NB4 (cell line): ENCODE measurements at regions not wholly inside any gene's neighbourhood (a gene's known extent, or its start where the extent isn't known, plus 50 kb on each side); places are given as distances from the start of the nearest gene placed in this dataset.

Source experiments
- POLR2A ChIP-seq: IDR thresholded peaks from 2 replicates; pipeline ENCODE4 v1.6.1; 2011; ENCODE audit warnings: mild to moderate bottlenecking; ENCODE audit not compliant: insufficient read length; ENCODE audit errors: extremely low read depth
- TF ChIP-seq, protein P1 (sequence below): IDR thresholded peaks from one replicate; pipeline ENCODE4 v1.5.1; 2012; ENCODE audit warnings: low read depth, low read length

DNA sequence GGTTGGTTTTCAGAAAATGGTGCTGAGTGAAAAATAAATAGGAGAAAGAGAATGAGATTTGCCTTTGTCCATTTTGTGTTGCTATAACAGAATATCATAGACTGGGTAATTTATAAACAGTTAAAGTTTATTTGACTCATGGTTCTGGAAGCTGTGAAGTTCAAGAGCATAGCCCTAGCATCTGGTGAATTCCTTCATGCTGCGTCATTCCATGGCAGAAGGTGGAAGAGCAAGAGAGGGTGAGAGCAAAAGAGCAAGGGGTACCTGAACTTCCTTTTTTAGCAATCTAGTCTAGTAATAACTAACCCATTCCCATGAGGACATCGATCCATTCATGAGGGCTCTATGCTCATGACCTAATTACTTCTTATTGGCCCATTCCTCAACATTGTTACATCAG lies 209.1 kb upstream of the ZP4 start:
- TF ChIP-seq, protein P1, sequence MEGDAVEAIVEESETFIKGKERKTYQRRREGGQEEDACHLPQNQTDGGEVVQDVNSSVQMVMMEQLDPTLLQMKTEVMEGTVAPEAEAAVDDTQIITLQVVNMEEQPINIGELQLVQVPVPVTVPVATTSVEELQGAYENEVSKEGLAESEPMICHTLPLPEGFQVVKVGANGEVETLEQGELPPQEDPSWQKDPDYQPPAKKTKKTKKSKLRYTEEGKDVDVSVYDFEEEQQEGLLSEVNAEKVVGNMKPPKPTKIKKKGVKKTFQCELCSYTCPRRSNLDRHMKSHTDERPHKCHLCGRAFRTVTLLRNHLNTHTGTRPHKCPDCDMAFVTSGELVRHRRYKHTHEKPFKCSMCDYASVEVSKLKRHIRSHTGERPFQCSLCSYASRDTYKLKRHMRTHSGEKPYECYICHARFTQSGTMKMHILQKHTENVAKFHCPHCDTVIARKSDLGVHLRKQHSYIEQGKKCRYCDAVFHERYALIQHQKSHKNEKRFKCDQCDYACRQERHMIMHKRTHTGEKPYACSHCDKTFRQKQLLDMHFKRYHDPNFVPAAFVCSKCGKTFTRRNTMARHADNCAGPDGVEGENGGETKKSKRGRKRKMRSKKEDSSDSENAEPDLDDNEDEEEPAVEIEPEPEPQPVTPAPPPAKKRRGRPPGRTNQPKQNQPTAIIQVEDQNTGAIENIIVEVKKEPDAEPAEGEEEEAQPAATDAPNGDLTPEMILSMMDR: no peak
- no peak for TF ChIP-seq POLR2A
